ENCODE measurements at regions not wholly inside any gene's neighbourhood (a gene's known extent, or its start where the extent isn't known, plus 50 kb on each side); places are given as distances from the start of the nearest gene placed in this dataset.

GRCh38 chr4:184957446-184958115 lies 60.7 kb upstream of the HELT start:
- intact Hi-C loops (cut with micrococcal nuclease) = no loop called here
- H3K36me3 ChIP-seq (ENCODE audit: control insufficient read depth, insufficient read depth, low read length) = no peaks in the 10 kb centered on the region
- no peaks in the 10 kb centered on the region for H3K4me1 ChIP-seq (ENCODE audit: control insufficient read depth, insufficient read depth, low read length)
- H3K27me3 ChIP-seq (ENCODE audit: control insufficient read depth, insufficient read depth, low read length) = no peaks in the 10 kb centered on the region
- Mint-ChIP-seq H3K27me3 (ENCODE audit: low read depth in 2 of 2) (peaks cover 13 to 18% of the 10 kb centered on the region in 2 donors), H3K27ac (no peak overlapping the region), H3K36me3 (no peaks in the 10 kb centered on the region), H3K4me1 (no peaks in the 10 kb centered on the region), H3K4me3 (no peak overlapping the region), H3K9me3 (no peaks in the 10 kb centered on the region)
- no peak for ATAC-seq
- H3K4me3 ChIP-seq (ENCODE audit: low read length) = no peak overlapping the region
- no peaks in the 10 kb centered on the region for H3K9me3 ChIP-seq (ENCODE audit: control insufficient read depth, insufficient read depth, low read length)
- no peak overlapping the region for H3K27ac ChIP-seq (ENCODE audit: low read length)
- no peak for TF ChIP-seq CTCF (IDR thresholded peaks at IDR 0.05)
- no peak for DNase-seq
- WGBS (ENCODE audit: insufficient coverage) = 52% methylated on average over 13 of the region's 13 CpGs

GRCh38 chr4:184958127-184958922 lies 60.0 kb upstream of the HELT start:
- Mint-ChIP-seq H3K27me3 (ENCODE audit: low read depth in 2 of 2) (peaks cover 12 to 15% of the 10 kb centered on the region in 2 donors), H3K27ac (no peak overlapping the region), H3K36me3 (no peaks in the 10 kb centered on the region), H3K4me3 (no peak overlapping the region), H3K4me1 (no peaks in the 10 kb centered on the region), H3K9me3 (no peaks in the 10 kb centered on the region)
- Histone ChIP-seq H3K27me3 (ENCODE audit: control insufficient read depth, insufficient read depth, low read length) (no peaks in the 10 kb centered on the region), H3K36me3 (ENCODE audit: control insufficient read depth, insufficient read depth, low read length) (no peaks in the 10 kb centered on the region), H3K9me3 (ENCODE audit: control insufficient read depth, insufficient read depth, low read length) (no peaks in the 10 kb centered on the region), H3K27ac (ENCODE audit: low read length) (no peak overlapping the region), H3K4me1 (ENCODE audit: control insufficient read depth, insufficient read depth, low read length) (no peaks in the 10 kb centered on the region), H3K4me3 (ENCODE audit: low read length) (no peak overlapping the region)
- 84% methylated on average over 7 of the region's 10 CpGs for WGBS (ENCODE audit: insufficient coverage)
- ATAC-seq = no peak
- TF ChIP-seq CTCF (IDR thresholded peaks at IDR 0.05) = no peak
- intact Hi-C loops (cut with micrococcal nuclease) = no loop called here
- DNase-seq = no peak

- no peak for TF ChIP-seq CTCF (IDR thresholded peaks at IDR 0.05)
- DNase-seq (no peak), ATAC-seq (no peak)
- Histone ChIP-seq H3K27me3 (ENCODE audit: control insufficient read depth, insufficient read depth, low read length) (no peaks in the 10 kb centered on the region), H3K36me3 (ENCODE audit: control insufficient read depth, insufficient read depth, low read length) (no peaks in the 10 kb centered on the region), H3K27ac (ENCODE audit: low read length) (no peak overlapping the region), H3K4me3 (ENCODE audit: low read length) (no peak overlapping the region), H3K9me3 (ENCODE audit: control insufficient read depth, insufficient read depth, low read length) (no peaks in the 10 kb centered on the region), H3K4me1 (ENCODE audit: control insufficient read depth, insufficient read depth, low read length) (no peaks in the 10 kb centered on the region)
- 19% methylated on average over 8 of the region's 8 CpGs for WGBS (ENCODE audit: insufficient coverage)
- Mint-ChIP-seq H3K9me3 (no peaks in the 10 kb centered on the region), H3K27me3 (ENCODE audit: low read depth in 2 of 2) (peaks cover 7 to 9% of the 10 kb centered on the region in 2 donors), H3K36me3 (no peaks in the 10 kb centered on the region), H3K27ac (no peak overlapping the region), H3K4me3 (no peak overlapping the region), H3K4me1 (no peaks in the 10 kb centered on the region)
- intact Hi-C loops (cut with micrococcal nuclease) = no loop called here
These were observed 59.4 kb upstream of the HELT start for GRCh38 chr4:184958923-184959210.
